GM12873 (cell line): ENCODE measurements at regions not wholly inside any gene's neighbourhood (a gene's known extent, or its start where the extent isn't known, plus 50 kb on each side); places are given as distances from the start of the nearest gene placed in this dataset.

Experiments used
- TF ChIP-seq, protein P1 (sequence below): IDR thresholded peaks from 2 replicates; pipeline ENCODE4 v1.5.1; 2012; ENCODE audit warnings: low read depth, mild to moderate bottlenecking, moderate library complexity, low read length, control low read depth; ENCODE audit not compliant: insufficient read depth; ENCODE audit errors: missing control alignments

DNA sequence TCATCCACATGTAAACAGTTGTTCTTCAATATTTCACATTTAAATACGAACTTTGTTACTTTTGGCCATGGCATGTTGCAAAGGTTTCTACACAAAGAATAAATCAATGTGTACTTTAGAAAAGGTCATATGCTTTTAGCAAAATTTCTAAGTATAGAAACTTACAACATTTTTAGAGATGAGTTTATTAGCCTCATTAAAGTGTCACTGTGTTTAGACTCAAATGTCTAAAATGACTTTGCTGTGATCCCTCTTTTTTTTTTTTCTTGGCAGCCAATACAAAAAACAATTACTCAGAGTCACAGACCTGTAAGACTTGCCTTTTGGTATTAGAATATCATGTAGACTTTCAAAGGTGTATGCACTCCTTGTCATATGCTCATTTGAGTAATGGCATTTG lies 349.3 kb upstream of the KIAA1217 start:
- TF ChIP-seq, protein P1, sequence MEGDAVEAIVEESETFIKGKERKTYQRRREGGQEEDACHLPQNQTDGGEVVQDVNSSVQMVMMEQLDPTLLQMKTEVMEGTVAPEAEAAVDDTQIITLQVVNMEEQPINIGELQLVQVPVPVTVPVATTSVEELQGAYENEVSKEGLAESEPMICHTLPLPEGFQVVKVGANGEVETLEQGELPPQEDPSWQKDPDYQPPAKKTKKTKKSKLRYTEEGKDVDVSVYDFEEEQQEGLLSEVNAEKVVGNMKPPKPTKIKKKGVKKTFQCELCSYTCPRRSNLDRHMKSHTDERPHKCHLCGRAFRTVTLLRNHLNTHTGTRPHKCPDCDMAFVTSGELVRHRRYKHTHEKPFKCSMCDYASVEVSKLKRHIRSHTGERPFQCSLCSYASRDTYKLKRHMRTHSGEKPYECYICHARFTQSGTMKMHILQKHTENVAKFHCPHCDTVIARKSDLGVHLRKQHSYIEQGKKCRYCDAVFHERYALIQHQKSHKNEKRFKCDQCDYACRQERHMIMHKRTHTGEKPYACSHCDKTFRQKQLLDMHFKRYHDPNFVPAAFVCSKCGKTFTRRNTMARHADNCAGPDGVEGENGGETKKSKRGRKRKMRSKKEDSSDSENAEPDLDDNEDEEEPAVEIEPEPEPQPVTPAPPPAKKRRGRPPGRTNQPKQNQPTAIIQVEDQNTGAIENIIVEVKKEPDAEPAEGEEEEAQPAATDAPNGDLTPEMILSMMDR = no peak

DNA sequence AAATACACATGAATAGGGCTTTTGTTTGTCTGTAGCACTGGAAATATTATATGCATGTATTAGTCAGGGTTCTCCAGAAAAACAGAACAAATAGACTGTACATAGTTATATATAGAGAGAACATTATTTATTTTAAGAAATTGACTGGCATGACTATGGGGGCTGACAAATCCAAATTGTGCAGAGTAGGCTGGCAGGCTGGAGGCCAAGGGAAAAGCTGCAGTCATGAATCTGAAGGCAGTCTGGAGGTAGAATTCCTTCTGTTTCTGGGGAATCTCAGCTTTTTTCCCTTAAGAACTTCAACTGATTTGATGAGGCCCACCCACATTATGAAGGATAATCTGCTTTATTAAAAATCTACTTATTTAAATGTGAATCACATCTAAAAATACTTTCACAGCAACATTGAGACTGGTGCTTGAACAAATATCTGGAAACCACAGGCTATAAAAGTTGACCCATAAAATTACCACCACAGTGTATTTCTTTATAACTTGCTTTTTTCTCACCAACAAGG lies 344.2 kb upstream of the KIAA1217 start:
- TF ChIP-seq, protein P1 = no peak

DNA sequence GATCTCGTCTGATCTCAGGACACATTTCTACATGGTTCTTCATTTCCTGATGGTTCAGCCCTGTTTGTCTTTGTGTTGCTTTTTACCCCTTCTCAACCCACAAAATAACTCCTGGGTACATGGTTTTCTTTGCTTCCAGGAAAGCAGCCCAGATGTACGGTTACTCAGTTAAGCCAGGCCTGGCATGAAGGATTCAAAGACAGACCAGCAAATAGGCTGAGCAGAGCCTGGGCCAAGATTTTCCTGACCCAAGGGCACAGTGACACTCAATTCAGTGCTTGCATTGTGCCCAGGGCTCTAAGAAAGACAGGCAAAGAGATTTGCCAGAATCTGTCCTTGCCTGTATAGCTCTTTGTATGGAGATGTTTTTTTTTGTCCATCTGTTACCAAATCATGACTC lies 340.8 kb upstream of the KIAA1217 start:
- TF ChIP-seq, protein P1 = no peak

DNA sequence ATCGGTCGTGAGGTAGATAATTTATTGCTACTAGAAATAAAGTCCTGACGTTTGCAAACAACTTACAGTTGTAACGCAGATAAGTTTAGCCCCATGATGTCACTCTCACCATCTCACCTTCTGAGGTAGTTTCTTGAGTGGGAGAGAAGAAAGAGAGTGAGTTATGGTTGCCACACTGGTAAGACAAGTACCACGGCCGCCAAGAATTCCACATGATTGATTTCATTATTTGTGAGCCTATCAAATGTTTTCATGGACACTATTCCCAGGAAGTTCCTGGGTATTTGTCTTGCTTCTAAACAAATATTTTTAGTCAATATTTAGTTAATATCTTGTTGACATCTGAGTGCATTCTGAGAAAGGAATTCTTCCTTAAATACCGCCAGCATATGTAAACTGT lies 339.4 kb upstream of the KIAA1217 start:
- TF ChIP-seq, protein P1 = no peak

DNA sequence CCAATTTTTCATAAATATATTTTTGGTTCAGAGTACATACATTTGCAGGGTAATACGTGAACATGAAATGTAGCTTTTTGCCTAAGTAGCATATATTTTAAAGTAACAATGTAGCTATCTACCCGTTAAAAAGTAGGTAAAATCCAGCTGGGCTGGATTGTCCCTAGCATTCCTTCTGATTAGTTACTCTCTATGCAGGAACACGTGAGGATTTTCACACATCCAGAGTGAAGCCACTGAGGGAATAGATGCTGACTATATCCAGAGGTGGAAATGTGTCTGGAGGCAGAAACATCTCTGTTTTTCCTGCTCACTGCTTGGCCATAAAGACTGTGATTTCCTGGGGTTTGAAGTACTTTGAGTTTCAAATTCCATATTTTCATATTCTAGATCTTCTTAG lies 338.9 kb upstream of the KIAA1217 start:
- TF ChIP-seq, protein P1 = no peak

- TF ChIP-seq, protein P1 = no peak
Observed at GRCh38 chr10:23870651-23871610, 338.0 kb upstream of the KIAA1217 start.

- TF ChIP-seq, protein P1 = no peak
Observed at GRCh38 chr10:23872290-23872689, 336.6 kb upstream of the KIAA1217 start.
